Activated T-helper 2 cell treated with anti-CD3 and anti-CD28 coated beads, Interferon-gamma antibody, Interleukin-2, Interleukin-4, amounts not matched to agents 10 μg/mL and 5 μg/mL and 100 μg/mL, durations not matched to agents 14 hours and 24 hours and 36 hours (primary cell): ENCODE measurements at regions not wholly inside any gene's neighbourhood (a gene's known extent, or its start where the extent isn't known, plus 50 kb on each side); places are given as distances from the start of the nearest gene placed in this dataset.

Source experiments
- DNase-seq: peaks from one replicate; pipeline ENCODE4 v3.0.0; 2021; ENCODE audit warnings: low spot score
- H3K27ac Mint-ChIP-seq: one replicate; pipeline ENCODE4 v1.8.0; 2021; ENCODE audit warnings: mixed read lengths
- H3K27me3 Mint-ChIP-seq: one replicate; pipeline ENCODE4 v1.8.0; 2021; ENCODE audit warnings: low read depth, mixed read lengths
- H3K36me3 Mint-ChIP-seq: one replicate; pipeline ENCODE4 v1.8.0; 2021; ENCODE audit warnings: low read depth, mixed read lengths
- H3K4me1 Mint-ChIP-seq: one replicate; pipeline ENCODE4 v1.8.0; 2021; ENCODE audit warnings: low read depth, mixed read lengths
- H3K4me3 Mint-ChIP-seq: one replicate; pipeline ENCODE4 v1.8.0; 2021; ENCODE audit warnings: low read depth, mild to moderate bottlenecking, moderate library complexity, mixed read lengths
- H3K9me3 Mint-ChIP-seq: one replicate; pipeline ENCODE4 v1.8.0; 2021; ENCODE audit warnings: mixed read lengths
- intact Hi-C: fragments of 100-400 bp; cut with micrococcal nuclease; formaldehyde crosslinking; loops from one replicate; pipeline ENCODE4 v1.15.1; 2023

DNA sequence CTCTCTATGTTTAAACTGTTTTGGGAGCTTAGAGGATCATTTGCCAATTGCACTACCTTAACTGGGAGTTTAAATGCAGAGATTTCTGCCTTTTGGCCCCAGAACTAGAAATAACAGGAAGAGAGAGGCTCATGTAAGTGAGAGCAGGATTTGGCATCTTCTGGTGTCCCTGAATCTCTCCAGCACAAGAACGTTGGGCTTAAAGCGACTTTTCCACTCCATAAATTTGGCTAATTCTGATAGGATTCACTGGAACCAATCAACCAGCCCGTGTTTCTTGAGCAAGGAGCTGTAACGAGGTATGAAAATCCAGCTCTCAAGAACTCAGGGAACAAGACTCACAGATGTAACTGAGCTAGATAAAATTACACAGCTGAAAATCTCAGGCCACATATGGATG is 181.0 kb downstream of the C1D start:
- no peak for DNase-seq
- no peaks in the 10 kb centered on the region for H3K4me1 Mint-ChIP-seq
- no peaks in the 10 kb centered on the region for H3K27me3 Mint-ChIP-seq
- no peaks in the 10 kb centered on the region for H3K36me3 Mint-ChIP-seq
- H3K9me3 Mint-ChIP-seq, result no peaks in the 10 kb centered on the region
- no peak overlapping the region for H3K4me3 Mint-ChIP-seq
- intact Hi-C loops, result no loop called here
- no peak overlapping the region for H3K27ac Mint-ChIP-seq

DNA sequence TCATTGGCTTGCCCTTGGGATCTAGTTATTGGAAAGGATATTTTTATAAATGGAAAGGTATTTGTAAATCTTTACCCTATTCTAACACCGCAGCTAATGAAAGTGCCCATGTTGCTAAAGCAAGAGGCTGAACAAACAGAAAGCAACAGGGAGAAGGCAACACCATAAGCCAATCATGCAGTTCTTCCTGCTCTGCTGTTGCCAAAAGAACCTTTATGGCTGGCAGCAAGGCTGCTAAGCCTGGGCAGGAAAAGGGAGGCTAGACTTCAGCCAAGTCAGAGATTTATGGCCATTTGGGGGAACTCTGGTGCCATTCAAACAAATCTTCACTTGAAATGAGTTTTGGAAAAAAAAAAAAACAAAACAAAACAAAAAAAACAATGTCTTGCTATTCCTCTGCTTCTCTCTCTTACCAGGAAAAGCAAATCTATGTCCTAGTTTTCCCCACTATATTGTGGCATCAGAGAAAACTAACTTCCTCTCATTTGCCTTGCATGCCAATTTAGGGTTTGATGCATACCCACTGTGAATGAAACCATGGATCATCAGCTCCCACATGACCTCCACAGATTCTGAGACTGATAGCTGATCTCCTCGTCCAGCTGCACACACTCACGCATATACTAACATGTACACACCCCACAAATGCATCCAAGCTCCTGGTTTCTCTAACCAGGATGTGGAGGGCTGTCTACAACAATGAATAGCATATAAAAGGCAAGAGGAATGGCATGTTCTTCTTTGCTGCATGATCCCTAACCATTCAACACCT is 179.3 kb downstream of the C1D start:
- no peak overlapping the region for H3K27ac Mint-ChIP-seq
- H3K4me1 Mint-ChIP-seq, result no peaks in the 10 kb centered on the region
- intact Hi-C loops, result no loop called here
- no peaks in the 10 kb centered on the region for H3K36me3 Mint-ChIP-seq
- H3K4me3 Mint-ChIP-seq, result no peak overlapping the region
- DNase-seq, result no peak
- H3K9me3 Mint-ChIP-seq, result no peaks in the 10 kb centered on the region
- no peaks in the 10 kb centered on the region for H3K27me3 Mint-ChIP-seq

DNA sequence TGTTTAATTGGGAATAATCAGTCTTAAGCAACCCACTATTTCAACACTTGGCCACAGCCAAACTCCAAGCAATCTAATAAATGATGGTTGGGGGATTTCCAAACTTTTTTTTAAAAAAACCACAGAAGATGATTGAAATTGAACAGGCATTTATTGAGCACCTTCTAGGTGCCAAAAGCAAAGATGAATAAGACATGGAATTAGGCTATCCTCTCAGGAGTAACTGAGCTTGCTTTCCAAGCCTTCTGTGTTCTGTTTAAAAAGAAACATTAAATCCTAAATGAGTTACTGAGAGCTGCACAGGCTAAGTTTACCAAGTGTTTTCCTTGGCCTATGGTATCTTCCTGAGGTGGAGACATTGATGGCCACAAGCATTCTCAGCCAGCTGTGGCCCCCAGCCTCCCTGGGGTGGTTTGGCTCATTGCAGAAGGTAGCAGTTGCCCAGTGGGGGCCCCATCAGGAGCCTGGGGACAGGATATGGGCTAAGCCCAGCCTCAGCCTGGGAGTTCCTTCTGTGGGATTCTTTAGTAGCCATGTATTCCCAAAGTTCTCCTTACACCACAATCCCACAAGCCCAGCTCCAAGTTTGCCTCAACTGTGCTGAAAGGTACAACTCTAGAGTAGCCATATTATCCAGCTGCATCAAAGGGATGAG is 174.3 kb downstream of the C1D start:
- no peak for DNase-seq
- intact Hi-C loops, result no loop called here
- Mint-ChIP-seq H3K4me1 (no peaks in the 10 kb centered on the region), H3K27ac (no peak overlapping the region), H3K27me3 (no peaks in the 10 kb centered on the region), H3K9me3 (no peaks in the 10 kb centered on the region), H3K36me3 (no peaks in the 10 kb centered on the region), H3K4me3 (no peak overlapping the region)

DNA sequence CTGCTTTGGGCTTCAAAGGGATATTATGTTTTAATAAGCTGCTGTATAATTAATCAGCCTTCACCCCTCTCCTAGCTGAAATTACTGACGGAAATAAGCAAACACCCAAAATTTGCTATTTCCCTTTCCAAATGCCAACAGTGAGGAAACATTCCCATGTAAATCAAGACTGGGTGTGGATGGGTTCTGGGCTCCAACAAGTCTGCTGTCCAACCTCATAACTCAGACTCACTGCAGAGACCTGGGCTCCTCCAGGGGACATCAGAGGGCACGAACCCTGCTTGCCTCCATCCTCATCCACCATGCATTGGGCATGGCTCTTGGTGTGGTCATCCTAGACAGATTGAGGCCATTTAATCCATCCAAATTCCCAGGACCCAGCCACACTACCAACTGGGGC is 173.7 kb downstream of the C1D start:
- no peak overlapping the region for H3K27ac Mint-ChIP-seq
- intact Hi-C loops, result no loop called here
- no peaks in the 10 kb centered on the region for H3K9me3 Mint-ChIP-seq
- H3K36me3 Mint-ChIP-seq, result no peaks in the 10 kb centered on the region
- H3K4me1 Mint-ChIP-seq, result no peaks in the 10 kb centered on the region
- no peak overlapping the region for H3K4me3 Mint-ChIP-seq
- no peaks in the 10 kb centered on the region for H3K27me3 Mint-ChIP-seq
- no peak for DNase-seq

DNA sequence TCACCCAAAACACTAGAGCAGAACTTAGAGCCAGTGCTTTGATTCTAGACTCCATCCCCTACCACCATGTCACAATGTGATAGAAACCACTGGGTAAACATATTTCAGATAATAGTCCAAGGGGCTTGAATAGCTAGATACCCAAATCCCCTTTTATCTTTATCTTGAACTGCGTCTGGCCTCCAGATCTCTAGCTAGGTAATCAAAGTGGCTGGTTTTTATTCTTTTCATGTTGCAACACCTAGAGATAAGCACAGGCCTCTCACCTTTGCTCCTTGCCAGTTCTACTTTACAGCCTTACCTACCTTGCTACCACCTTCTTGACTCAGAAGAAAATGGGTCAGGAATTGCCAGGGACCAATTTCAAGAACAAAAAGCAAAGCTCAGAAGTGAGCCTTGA is 171.2 kb downstream of the C1D start:
- Mint-ChIP-seq H3K4me3 (no peak overlapping the region), H3K4me1 (no peaks in the 10 kb centered on the region), H3K27me3 (no peaks in the 10 kb centered on the region), H3K36me3 (no peaks in the 10 kb centered on the region), H3K9me3 (no peaks in the 10 kb centered on the region), H3K27ac (no peak overlapping the region)
- no peak for DNase-seq
- intact Hi-C loops, result no loop called here

DNA sequence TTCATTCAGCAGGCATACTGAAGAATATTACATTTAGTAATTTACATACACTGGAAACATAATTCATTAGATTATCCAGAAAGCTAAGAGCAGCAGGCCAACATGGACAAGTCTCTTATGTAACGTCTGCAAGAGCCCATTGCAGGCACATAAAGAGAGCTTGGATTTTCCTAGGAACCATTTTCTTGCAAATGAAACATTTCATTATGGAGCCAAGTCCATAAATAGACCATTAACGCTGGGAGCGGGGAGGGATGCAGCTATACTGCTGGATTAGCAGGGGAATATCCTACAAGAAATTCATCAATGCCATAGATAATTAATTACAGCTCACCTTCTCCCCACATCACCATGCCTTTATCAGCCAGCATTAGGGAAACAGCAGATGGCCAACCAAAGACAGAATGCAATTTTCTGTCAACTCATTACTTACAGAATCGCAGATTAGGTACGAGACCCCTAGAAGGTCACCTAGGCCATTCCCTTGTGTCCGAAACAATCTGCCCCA is 170.4 kb downstream of the C1D start:
- Mint-ChIP-seq H3K4me3 (no peak overlapping the region), H3K9me3 (no peaks in the 10 kb centered on the region), H3K27me3 (no peaks in the 10 kb centered on the region), H3K27ac (no peak overlapping the region), H3K36me3 (no peaks in the 10 kb centered on the region), H3K4me1 (no peaks in the 10 kb centered on the region)
- intact Hi-C loops, result no loop called here
- DNase-seq, result no peak

DNA sequence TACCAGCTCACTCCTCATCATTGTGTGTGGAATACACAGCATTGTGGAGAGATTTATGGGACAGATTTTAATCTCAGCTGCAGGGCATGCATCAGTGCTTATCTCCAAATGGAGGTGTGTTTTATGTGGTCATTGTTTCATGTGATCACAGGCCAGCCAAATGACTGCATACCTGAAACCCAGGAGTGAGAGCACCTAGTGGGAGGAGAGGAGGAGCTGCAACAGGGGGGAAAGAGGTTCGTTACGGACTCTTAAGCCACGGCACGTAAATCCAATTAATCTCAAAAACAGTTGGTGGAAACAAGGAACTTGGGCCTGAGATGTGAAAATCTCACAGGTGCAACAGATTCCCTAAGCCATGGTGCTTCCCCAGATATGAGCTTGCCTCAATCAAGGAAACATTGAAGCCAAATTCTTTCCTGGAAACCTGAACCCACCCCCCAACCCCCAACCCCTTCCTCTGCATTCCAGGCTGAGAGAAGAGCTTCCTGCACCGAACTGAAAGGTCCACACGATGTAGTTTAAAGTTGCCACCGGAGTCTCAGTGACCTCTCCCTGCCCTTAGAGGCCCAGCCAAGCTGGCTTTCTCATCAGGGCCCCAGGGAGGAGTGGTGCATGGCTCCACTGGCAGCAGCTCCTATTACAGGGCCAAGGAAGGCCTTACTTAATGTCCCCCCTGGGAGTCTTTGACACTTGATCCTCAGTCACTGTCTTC is 167.4 kb downstream of the C1D start:
- Mint-ChIP-seq H3K9me3 (no peaks in the 10 kb centered on the region), H3K4me3 (no peak overlapping the region), H3K4me1 (no peaks in the 10 kb centered on the region), H3K27ac (no peak overlapping the region), H3K36me3 (no peaks in the 10 kb centered on the region), H3K27me3 (no peaks in the 10 kb centered on the region)
- DNase-seq, result no peak
- intact Hi-C loops, result no loop called here

DNA sequence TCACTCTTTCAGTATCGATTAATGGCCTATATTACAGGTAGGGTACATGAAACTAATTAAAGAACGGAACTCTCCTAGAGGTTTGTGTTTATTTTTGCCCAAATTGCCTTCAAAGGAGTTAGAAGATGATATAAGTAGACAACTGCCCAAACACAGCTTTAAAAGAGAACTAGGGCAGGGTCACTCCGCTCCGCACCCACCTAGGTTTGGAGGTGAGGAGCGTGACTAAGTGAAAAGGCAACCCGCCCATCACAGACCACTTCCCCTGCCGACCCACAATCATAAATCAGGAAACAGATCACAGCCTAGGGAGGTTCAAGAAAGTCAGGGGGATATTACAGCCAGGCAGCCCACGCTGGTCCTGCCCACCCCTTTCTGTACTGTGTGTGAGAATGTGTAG is 166.7 kb downstream of the C1D start:
- Mint-ChIP-seq H3K4me3 (no peak overlapping the region), H3K36me3 (no peaks in the 10 kb centered on the region), H3K9me3 (no peaks in the 10 kb centered on the region), H3K4me1 (no peaks in the 10 kb centered on the region), H3K27ac (no peak overlapping the region), H3K27me3 (no peaks in the 10 kb centered on the region)
- no peak for DNase-seq
- intact Hi-C loops, result no loop called here

DNA sequence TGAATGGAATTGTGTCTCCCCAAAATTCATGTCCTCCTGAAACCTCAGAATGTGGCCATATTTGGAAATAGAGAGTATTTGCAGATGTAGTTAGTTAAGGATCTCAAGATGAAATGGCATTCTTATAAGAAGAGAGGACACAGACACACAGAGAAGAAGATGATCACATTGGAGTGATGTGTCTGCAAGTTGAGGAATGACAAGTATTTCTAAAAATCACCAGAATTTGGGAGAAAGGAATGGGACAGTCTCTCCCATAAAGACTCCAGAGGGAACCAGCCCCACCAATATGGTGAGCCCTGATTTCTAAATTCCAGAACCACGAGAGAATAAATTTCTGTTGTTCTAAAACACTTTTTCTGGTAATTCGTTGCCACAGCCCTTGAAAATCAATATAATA is 166.3 kb downstream of the C1D start:
- intact Hi-C loops, result no loop called here
- no peaks in the 10 kb centered on the region for H3K36me3 Mint-ChIP-seq
- H3K27me3 Mint-ChIP-seq, result no peaks in the 10 kb centered on the region
- no peak for DNase-seq
- no peaks in the 10 kb centered on the region for H3K4me1 Mint-ChIP-seq
- no peak overlapping the region for H3K27ac Mint-ChIP-seq
- H3K4me3 Mint-ChIP-seq, result no peak overlapping the region
- no peaks in the 10 kb centered on the region for H3K9me3 Mint-ChIP-seq

DNA sequence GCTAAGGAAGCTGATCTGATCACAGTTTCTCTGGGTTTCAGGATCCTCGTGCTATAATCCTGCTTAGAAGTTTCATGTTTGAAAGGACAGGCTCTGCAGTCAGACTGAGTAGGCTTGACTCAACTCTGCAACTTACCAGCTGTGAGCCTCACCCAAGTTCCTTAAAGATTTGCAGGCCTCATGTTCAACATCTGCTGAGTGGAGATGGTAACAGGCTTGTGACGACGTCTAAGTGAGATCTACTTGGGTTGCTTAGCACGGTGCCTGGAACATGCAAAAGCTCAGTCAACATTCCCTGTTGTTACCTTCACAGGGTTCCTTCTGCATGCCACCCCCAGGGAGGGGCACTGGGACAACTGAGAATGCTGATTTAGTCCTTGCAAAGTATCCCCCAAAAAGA is 164.2 kb downstream of the C1D start:
- intact Hi-C loops, result no loop called here
- Mint-ChIP-seq H3K9me3 (no peaks in the 10 kb centered on the region), H3K27me3 (no peaks in the 10 kb centered on the region), H3K36me3 (no peaks in the 10 kb centered on the region), H3K4me3 (no peak overlapping the region), H3K27ac (no peak overlapping the region), H3K4me1 (no peaks in the 10 kb centered on the region)
- no peak for DNase-seq

DNA sequence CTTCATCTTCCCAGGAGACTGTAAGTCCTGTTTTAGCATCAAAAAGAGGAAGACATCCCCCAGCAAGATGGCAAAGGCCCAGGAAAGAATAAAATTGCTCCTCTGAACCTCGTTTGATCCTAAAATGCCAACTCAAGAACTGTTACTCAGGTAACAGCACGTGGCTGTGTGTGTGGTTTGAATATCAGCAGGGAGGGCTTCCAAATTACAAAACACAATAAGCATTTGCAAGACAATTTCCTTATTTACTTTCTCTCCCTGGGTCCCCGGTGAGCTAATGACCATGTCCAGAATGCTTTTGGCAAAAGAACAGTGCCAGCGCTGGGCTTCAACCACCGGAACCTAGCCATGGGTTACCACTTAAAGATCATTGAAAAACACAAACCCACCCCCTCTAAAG is 163.6 kb downstream of the C1D start:
- DNase-seq, result no peak
- Mint-ChIP-seq H3K9me3 (no peaks in the 10 kb centered on the region), H3K4me3 (no peak overlapping the region), H3K4me1 (no peaks in the 10 kb centered on the region), H3K27me3 (no peaks in the 10 kb centered on the region), H3K36me3 (no peaks in the 10 kb centered on the region), H3K27ac (no peak overlapping the region)
- intact Hi-C loops, result no loop called here

DNA sequence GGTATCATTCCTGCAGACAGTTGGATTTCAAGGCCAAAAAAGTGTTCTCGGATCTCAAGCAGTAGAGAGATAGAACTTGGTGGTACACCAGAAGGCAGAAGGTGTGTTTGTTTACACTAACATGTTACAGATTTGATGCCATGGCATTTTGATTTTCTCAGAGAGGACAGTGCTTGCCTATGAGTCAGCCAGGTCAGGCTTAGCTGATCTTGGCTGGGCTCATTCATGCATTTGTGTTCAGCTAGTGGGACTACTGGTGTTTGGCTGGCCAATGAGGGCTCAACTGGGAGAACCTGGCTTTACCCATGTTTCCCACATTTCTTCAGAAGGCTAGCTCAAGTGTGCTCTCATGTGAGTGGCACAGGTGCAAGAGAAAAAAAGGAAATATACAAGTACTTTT is 162.0 kb downstream of the C1D start:
- no peaks in the 10 kb centered on the region for H3K27me3 Mint-ChIP-seq
- H3K36me3 Mint-ChIP-seq, result no peaks in the 10 kb centered on the region
- no peak for DNase-seq
- no peaks in the 10 kb centered on the region for H3K4me1 Mint-ChIP-seq
- H3K9me3 Mint-ChIP-seq, result no peaks in the 10 kb centered on the region
- H3K27ac Mint-ChIP-seq, result no peak overlapping the region
- intact Hi-C loops, result no loop called here
- no peak overlapping the region for H3K4me3 Mint-ChIP-seq

DNA sequence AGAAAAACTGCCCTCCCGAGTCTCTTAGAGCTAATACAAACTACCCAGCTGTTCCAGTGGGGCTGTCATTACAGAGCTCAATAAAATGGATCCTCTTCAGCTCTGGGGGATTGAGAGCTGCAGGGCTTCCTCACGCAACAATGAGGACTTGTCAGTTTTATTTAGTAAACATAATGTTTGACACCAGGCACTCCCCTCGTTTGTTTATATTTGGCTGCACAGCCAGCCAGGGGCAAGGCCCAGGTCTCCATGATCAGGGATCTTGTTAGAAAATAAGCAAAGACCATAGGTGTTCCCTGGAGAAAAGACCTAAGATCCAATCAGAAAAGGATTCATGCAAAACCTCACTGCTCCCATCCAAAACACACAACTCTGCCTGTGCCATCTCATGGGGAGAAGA is 158.2 kb downstream of the C1D start:
- no peaks in the 10 kb centered on the region for H3K9me3 Mint-ChIP-seq

More for the DNA sequence above, 158.2 kb downstream of the C1D start:
- no peaks in the 10 kb centered on the region for H3K27me3 Mint-ChIP-seq
- no peaks in the 10 kb centered on the region for H3K4me1 Mint-ChIP-seq
- no peaks in the 10 kb centered on the region for H3K36me3 Mint-ChIP-seq
- DNase-seq, result no peak
- no peak overlapping the region for H3K4me3 Mint-ChIP-seq
- H3K27ac Mint-ChIP-seq, result no peak overlapping the region
- intact Hi-C loops, result no loop called here
